ENCODE measurements at regions not wholly inside any gene's neighbourhood (a gene's known extent, or its start where the extent isn't known, plus 50 kb on each side); places are given as distances from the start of the nearest gene placed in this dataset.
"Not testable (repeated sequence)": the region's sequence is repeated elsewhere in the genome, so short reads cannot be mapped to it uniquely, and the experiment has no call there.

DNA sequence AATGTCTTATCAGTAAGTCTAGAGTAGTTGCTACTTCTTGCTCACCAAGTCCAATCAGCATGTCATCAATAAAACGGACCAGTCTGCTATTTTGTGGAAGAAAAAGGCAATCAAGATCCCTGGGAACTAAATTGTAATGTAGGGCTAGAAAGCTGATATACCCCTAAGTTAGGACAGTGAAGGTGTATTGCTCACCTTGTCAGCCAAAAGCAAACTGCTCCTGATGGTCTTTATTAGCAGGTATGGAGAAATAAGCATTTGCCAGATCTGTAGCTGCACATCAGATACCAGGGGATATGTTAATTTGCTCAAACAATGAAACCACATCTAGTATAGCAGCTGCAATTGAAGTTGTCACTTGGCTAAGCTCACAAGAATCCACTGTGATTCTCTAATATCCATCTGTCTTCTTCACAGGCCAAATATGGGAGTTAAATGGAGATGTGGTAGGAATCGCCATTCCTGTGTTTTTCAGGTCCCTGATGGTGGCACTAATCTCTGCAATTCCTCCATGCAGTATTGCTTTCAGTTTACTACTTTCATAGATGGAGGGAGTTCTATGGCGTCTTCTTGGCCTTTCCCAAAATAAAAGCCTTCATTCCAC, 75.0 kb downstream of the TMEM237 start:
- no peaks in the 10 kb centered on the region for H3K27me3 Mint-ChIP-seq
- peaks cover 2 to 10% (median 5%) of the 10 kb centered on the region in 4 donors for H3K4me1 Mint-ChIP-seq
- ATAC-seq, result no peak
- no peak for DNase-seq
- no peak overlapping the region for H3K4me3 Mint-ChIP-seq
- no peak overlapping the region for H3K27ac Mint-ChIP-seq
- H3K9me3 Mint-ChIP-seq, result no peaks in the 10 kb centered on the region
- POLR2A ChIA-PET, result no interaction called here
- H3K36me3 Mint-ChIP-seq, result no peaks in the 10 kb centered on the region

DNA sequence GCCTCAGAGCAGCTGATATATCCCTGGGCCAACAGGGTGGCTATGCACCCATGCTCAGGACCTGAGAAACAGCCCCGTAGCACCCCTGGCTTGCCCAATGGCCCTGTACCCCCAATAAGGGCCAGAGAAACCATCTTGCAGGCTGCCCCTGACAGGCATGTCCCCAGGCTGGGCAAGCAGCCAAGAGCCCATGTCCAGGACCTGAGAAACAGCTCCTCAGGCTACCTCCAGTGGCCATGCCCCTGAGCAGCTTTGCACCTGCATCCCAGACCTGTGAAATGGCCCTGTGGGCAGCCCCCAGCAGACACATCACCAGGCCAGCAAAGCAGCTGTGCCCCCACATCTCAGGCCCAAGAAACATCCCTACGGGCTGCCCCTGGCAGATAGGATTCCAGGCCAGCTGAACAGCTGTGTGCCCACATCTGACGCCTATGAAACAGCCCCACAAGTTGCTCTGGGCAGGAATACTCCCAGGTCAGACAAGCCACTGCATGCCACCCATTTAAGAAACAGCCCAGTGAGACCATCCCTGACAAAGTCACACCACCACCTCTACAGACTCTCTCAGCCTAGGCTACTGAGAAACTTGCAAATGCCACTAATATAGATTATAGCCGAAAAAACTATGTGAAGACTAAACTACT, 84.1 kb downstream of the TMEM237 start:
- Mint-ChIP-seq H3K36me3 (no peaks in the 10 kb centered on the region), H3K4me1 (no peaks in the 10 kb centered on the region), H3K4me3 (no peak overlapping the region), H3K9me3 (peaks cover 0 to 2% (median 0%) of the 10 kb centered on the region in 9 donors), H3K27me3 (no peaks in the 10 kb centered on the region), H3K27ac (peak overlapping the region in 1 of 10 donors; percentile 37)
- POLR2A ChIA-PET, result interaction anchor here (0.7 kb wide), 1 partner anchor 67 kb away, joined by 3 read pairs; no protein-coding TSS in a partner anchor
- DNase-seq (no peak), ATAC-seq (no peak)

DNA sequence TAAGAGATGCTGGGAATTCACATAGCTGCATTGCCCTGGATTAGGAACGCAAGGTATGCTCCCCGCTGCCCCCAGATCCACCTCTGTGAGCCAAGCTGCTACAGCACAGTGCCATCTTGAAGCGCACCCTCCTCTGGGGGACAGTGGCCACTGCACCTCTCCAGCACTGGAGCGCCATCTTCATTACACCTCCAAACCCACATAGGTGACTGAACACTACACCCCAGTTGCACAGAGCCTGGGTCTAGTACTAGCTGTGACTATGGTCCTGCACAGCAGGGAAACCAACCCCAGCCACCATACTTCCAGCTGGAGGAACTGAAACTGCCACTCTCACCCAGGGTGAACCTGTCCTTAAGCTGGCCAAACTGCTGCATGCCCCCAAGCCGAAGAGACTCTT, 84.6 kb downstream of the TMEM237 start:
- POLR2A ChIA-PET, result interaction anchor here (0.7 kb wide), 1 partner anchor 66 kb away, joined by 3 read pairs; no protein-coding TSS in a partner anchor
- H3K4me3 Mint-ChIP-seq, result no peak overlapping the region
- H3K27me3 Mint-ChIP-seq, result no peaks in the 10 kb centered on the region
- H3K27ac Mint-ChIP-seq, result peak overlapping the region in 2 of 10 donors; percentile 23 to 37
- ATAC-seq (no peak), DNase-seq (no peak)
- no peaks in the 10 kb centered on the region for H3K36me3 Mint-ChIP-seq
- peaks cover 0 to 2% (median 0%) of the 10 kb centered on the region in 9 donors for H3K9me3 Mint-ChIP-seq
- no peaks in the 10 kb centered on the region for H3K4me1 Mint-ChIP-seq

DNA sequence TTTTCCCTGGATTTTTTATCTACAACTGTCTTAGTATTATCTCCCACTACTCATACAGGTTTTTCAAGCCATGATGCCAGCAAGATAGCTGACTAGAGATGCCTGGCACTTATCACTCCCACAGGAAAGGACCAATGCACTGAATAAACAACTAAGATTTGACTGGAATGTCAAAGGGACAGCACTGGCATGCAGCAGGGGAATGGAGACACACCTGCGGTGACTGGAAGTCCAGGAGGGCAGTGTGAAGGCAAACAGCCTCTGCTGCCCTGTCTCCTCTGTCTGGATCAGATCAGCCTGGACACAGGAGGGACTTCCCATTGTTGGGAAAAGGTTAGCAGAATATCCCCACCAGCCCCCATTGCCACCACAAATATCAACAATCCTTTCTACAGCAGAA, 85.1 kb downstream of the TMEM237 start:
- H3K27ac Mint-ChIP-seq, result peak overlapping the region in 1 of 10 donors; percentile 23
- POLR2A ChIA-PET, result no interaction called here
- H3K4me3 Mint-ChIP-seq, result no peak overlapping the region
- no peaks in the 10 kb centered on the region for H3K4me1 Mint-ChIP-seq
- ATAC-seq (no peak), DNase-seq (no peak)
- H3K36me3 Mint-ChIP-seq, result no peaks in the 10 kb centered on the region
- peaks cover 0 to 2% (median 0%) of the 10 kb centered on the region in 9 donors for H3K9me3 Mint-ChIP-seq
- H3K27me3 Mint-ChIP-seq, result no peaks in the 10 kb centered on the region

DNA sequence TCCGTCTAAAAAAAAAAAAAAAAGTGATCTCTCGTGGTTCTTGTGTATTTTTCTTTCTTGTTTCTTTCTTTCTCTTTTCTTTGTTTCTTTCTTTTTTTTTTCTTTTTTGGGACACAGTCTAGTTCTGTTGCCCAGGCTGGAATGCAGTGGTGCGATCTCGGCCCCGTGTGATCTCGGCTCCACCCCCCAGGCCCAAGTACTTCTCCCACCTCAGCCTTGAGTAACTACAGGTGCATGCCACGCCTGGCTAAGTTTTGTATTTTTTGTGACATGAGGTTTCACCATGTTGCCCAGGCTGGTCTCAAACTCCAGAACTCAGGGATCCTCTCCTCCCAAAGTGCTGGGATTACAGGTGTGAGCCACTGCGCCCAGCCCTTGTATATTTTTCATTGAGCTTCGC, 91.4 kb downstream of the TMEM237 start:
- Mint-ChIP-seq H3K4me1 (no peaks in the 10 kb centered on the region), H3K36me3 (no peaks in the 10 kb centered on the region), H3K9me3 (no peaks in the 10 kb centered on the region), H3K27me3 (no peaks in the 10 kb centered on the region), H3K4me3 (no peak overlapping the region), H3K27ac (no peak overlapping the region)
- POLR2A ChIA-PET, result no interaction called here
- DNase-seq (no peak), ATAC-seq (no peak)

DNA sequence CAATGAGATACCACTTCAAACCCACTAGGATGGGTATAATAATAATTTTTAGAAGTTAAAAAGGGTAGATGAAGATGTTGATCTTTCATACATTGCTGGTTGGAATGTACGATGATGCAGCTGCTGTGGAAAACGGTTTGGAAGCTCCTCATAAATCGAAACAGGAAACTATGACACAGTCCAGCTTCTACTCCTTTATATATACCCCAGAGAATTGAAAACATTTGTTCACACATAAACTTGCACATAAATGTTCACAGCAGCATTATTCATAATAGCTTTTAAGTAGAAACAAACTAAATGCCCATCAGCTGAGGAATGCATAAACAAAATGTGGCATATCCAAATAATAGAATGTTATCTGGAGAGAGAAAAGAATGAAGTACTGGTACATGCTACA, 95.0 kb downstream of the STRADB start:
- H3K27ac Mint-ChIP-seq, result no peak overlapping the region
- no peaks in the 10 kb centered on the region for H3K36me3 Mint-ChIP-seq
- DNase-seq (no peak), ATAC-seq (no peak)
- no peaks in the 10 kb centered on the region for H3K27me3 Mint-ChIP-seq
- no peak overlapping the region for H3K4me3 Mint-ChIP-seq
- POLR2A ChIA-PET, result no interaction called here
- no peaks in the 10 kb centered on the region for H3K4me1 Mint-ChIP-seq
- peaks cover 0 to 4% (median 0%) of the 10 kb centered on the region in 9 donors for H3K9me3 Mint-ChIP-seq

DNA sequence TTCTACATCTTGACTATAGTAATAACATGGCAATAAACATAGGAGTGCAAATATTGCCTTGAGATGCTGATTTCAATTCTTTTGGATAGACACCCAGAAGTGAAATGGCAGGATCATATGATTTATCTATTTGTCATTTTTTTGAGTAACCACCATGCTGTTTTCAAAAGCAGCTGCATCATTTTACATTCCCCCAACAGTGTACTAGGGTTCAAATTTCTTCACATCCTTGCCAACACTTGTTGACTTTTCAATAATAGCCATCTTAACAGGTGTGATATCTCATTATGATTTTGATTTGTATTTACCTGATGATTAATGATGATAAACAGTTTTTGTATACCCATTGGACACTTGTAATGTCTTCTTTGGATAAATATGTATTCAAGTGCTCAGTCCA, 90.8 kb downstream of the STRADB start:
- Mint-ChIP-seq H3K27me3 (no peaks in the 10 kb centered on the region), H3K36me3 (peaks cover 0 to 7% (median 5%) of the 10 kb centered on the region in 3 donors), H3K9me3 (peaks cover 0 to 16% (median 3%) of the 10 kb centered on the region in 9 donors), H3K4me1 (no peaks in the 10 kb centered on the region), H3K4me3 (no peak overlapping the region), H3K27ac (no peak overlapping the region)
- ATAC-seq (no peak), DNase-seq (no peak)
- POLR2A ChIA-PET, result no interaction called here

DNA sequence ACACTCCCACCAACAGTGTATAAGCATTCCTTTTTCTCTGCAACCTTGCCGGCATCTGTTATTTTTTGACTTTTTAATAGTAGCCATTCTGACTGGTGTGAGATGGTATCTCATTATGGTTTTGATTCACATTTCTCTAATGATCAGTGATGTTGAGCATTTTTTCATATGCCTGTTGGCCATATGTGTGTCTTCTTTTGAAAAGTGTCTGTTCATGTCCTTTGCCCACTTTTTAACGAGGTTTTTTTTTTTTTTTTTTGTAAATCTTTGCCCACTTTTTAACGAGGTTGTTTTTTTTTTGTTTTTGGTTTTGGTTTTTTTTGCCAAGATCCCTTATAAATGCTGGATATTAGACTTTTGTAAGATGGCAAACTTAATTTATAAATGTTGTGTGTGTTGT, 87.7 kb downstream of the STRADB start:
- ATAC-seq, H3K4me3 Mint-ChIP-seq, H3K27ac Mint-ChIP-seq, H3K27me3 Mint-ChIP-seq, H3K4me1 Mint-ChIP-seq, DNase-seq, POLR2A ChIA-PET, H3K36me3 Mint-ChIP-seq: not testable (repeated sequence)
- H3K9me3 Mint-ChIP-seq, result peaks cover 0 to 13% (median 3%) of the 10 kb centered on the region in 9 donors

DNA sequence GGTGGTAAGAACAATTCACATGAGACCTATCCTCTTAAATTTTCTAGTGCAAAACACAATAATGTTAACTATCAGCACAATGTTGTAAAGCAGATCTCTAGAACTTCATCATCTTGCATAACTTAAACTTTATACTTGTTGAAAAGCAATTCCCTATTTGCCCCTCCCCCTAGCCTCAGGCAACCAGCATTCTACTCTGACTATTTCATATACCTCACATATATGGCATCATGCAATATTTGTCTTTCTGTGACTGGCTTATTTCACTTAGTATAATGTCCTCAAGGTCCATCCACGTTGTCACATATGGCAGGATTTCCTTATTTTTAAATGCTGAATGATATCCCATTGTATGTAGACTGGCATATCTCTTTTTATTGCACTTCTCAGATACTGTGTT, 86.5 kb downstream of the STRADB start:
- Mint-ChIP-seq H3K9me3 (peaks cover 0 to 18% (median 6%) of the 10 kb centered on the region in 9 donors), H3K4me3 (no peak overlapping the region), H3K4me1 (no peaks in the 10 kb centered on the region), H3K36me3 (peaks cover 0 to 15% (median 10%) of the 10 kb centered on the region in 3 donors), H3K27ac (no peak overlapping the region), H3K27me3 (no peaks in the 10 kb centered on the region)
- DNase-seq (no peak), ATAC-seq (no peak)
- POLR2A ChIA-PET, result no interaction called here

DNA sequence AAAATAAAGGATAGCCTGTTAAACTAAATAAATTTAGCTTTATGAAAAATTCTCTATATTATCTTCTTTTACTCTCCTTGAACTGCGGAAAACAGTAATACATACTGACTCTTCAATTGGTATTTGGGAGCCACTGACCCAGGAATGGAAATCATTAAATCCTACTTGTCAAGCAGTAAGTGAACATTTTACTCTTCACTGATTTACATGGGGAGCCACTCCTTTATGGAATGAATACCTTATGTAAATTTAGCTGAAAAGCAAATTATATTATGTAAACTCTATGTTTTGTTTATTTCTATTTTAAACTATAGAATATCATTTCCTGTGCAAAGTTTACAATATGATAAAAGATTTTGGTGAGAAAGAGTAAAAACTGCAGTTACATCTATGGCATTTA, 85.2 kb downstream of the STRADB start:
- no peak overlapping the region for H3K4me3 Mint-ChIP-seq
- ATAC-seq, result no peak
- POLR2A ChIA-PET, result no interaction called here
- no peak overlapping the region for H3K27ac Mint-ChIP-seq
- H3K4me1 Mint-ChIP-seq, result no peaks in the 10 kb centered on the region
- DNase-seq, result no peak
- H3K36me3 Mint-ChIP-seq, result peaks cover 0 to 28% (median 13%) of the 10 kb centered on the region in 3 donors
- H3K9me3 Mint-ChIP-seq, result peaks cover 4 to 31% (median 12%) of the 10 kb centered on the region in 9 donors
- no peaks in the 10 kb centered on the region for H3K27me3 Mint-ChIP-seq

DNA sequence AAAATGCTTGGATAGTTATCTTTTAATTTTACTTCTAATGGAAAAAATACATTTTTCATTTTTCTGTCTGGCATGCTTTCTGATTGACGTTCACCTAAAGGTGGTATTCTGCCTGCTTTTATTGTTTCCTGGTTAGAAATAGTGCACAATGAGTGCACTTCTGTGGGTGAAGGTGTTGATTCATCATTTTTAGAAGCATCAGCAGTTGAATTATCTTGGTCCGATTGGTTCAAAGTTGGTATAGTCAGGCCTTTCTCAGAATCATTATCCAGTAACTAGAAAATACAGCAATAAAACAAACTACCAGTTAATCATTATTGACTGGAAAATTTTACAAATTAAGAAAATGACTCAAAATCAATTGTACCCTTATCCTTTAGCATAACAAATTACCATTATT, 84.5 kb downstream of the STRADB start:
- no peak overlapping the region for H3K4me3 Mint-ChIP-seq
- peaks cover 0 to 33% (median 13%) of the 10 kb centered on the region in 3 donors for H3K36me3 Mint-ChIP-seq
- POLR2A ChIA-PET, result no interaction called here
- DNase-seq (no peak), ATAC-seq (no peak)
- H3K4me1 Mint-ChIP-seq, result no peaks in the 10 kb centered on the region
- no peak overlapping the region for H3K27ac Mint-ChIP-seq
- no peaks in the 10 kb centered on the region for H3K27me3 Mint-ChIP-seq
- peaks cover 6 to 35% (median 17%) of the 10 kb centered on the region in 9 donors for H3K9me3 Mint-ChIP-seq

DNA sequence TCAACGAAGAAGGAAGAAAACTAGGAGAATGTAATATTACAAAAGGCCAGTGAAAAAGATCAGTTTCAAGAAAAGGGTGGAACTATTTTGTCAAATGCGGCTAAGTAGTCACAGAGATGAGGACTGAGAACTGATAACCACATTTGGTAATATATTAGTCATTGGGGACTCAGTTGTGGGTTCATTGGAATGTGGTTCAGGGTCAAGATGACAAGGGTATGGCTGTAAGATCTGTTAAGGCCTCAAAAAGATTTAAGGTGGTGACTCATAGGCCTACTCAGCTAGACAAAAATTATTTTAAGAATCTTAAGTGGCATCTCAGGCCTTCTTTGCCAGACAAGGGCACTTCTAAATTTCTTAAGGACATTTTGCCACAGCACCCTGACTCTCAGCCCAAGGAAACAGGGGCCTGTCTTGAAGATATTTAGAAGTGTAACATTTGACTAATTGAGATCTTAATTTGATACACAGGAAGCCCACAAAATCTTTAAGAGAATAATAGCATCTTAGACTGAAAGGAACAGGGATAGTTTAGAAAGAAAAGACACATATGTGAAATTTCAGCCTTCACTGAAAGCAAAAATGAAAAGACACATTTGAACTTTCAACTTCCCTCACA, 81.3 kb downstream of the STRADB start:
- POLR2A ChIA-PET, result no interaction called here
- Mint-ChIP-seq H3K4me1 (no peaks in the 10 kb centered on the region), H3K27ac (peak overlapping the region in 2 of 10 donors; percentile 26 to 60), H3K9me3 (peaks cover 7 to 43% (median 21%) of the 10 kb centered on the region in 9 donors), H3K27me3 (no peaks in the 10 kb centered on the region), H3K4me3 (no peak overlapping the region), H3K36me3 (peaks cover 0 to 49% (median 17%) of the 10 kb centered on the region in 3 donors)
- DNase-seq, result no peak
- ATAC-seq, result no peak

Measured in naive thymus-derived CD8-positive, alpha-beta T cell (primary cell).